Loucy (cell line): ENCODE measurements at regions not wholly inside any gene's neighbourhood (a gene's known extent, or its start where the extent isn't known, plus 50 kb on each side); places are given as distances from the start of the nearest gene placed in this dataset.

Experiments
- H2AFZ ChIP-seq: fragments of 200-600 bp; sonication (generic); 2 replicates; pipeline ENCODE4 v1.6.0; 2016; ENCODE audit warnings: antibody characterized with exemption, mild to moderate bottlenecking, low read length, moderate library complexity
- H3F3A ChIP-seq: fragments of 200-600 bp; 2 replicates; pipeline ENCODE4 v1.6.0; 2016; ENCODE audit warnings: antibody characterized with exemption, low read depth, mild to moderate bottlenecking
- H3K27me3 ChIP-seq: fragments of 200-600 bp; sonication (generic); 2 replicates; pipeline ENCODE4 v1.6.1; 2014; ENCODE audit warnings: low read length, mild to moderate bottlenecking; ENCODE audit not compliant: insufficient read depth, poor library complexity, severe bottlenecking
- H3K36me3 ChIP-seq: fragments of 200-600 bp; sonication (generic); 2 replicates; pipeline ENCODE4 v1.6.1; 2016; ENCODE audit warnings: low read length; ENCODE audit not compliant: insufficient read depth
- H3K4me1 ChIP-seq: fragments of 200-600 bp; sonication (generic); 2 replicates; pipeline ENCODE4 v1.5.1; 2014; ENCODE audit warnings: low read length, mild to moderate bottlenecking; ENCODE audit not compliant: insufficient read depth, poor library complexity, severe bottlenecking
- H3K4me2 ChIP-seq: fragments of 200-600 bp; sonication (generic); 2 replicates; pipeline ENCODE4 v1.6.0; 2014; ENCODE audit warnings: antibody characterized with exemption, low read length, low read depth, mild to moderate bottlenecking; ENCODE audit not compliant: poor library complexity, severe bottlenecking
- H3K4me3 ChIP-seq: fragments of 200-600 bp; sonication (generic); 2 replicates; pipeline ENCODE4 v1.5.1; 2014; ENCODE audit warnings: low read length, mild to moderate bottlenecking, mixed read lengths; ENCODE audit not compliant: poor library complexity, severe bottlenecking
- H3K79me2 ChIP-seq: fragments of 200-600 bp; sonication (generic); 2 replicates; pipeline ENCODE4 v1.6.1; 2014; ENCODE audit warnings: low read length; ENCODE audit not compliant: insufficient read depth
- H3K9ac ChIP-seq: fragments of 200-600 bp; sonication (generic); 2 replicates; pipeline ENCODE4 v1.6.0; 2014; ENCODE audit warnings: mild to moderate bottlenecking, low read depth, low read length, moderate library complexity; ENCODE audit not compliant: poor library complexity, severe bottlenecking
- H3K9me2 ChIP-seq: fragments of 200-600 bp; sonication (generic); replicated peaks from 2 replicates; pipeline ENCODE4 v1.6.1; 2016; ENCODE audit warnings: low read depth, low read length, mixed read lengths
- H3K9me3 ChIP-seq: fragments of 200-600 bp; sonication (generic); 2 replicates; pipeline ENCODE4 v1.6.1; 2014; ENCODE audit warnings: mild to moderate bottlenecking, antibody characterized with exemption, low read length, low read depth; ENCODE audit not compliant: insufficient read depth
- H4K20me1 ChIP-seq: fragments of 200-600 bp; sonication (generic); 2 replicates; pipeline ENCODE4 v1.6.0; 2014; ENCODE audit warnings: antibody characterized with exemption, low read length, mild to moderate bottlenecking; ENCODE audit not compliant: insufficient read depth, poor library complexity, severe bottlenecking
- CTCF ChIP-seq: fragments of 200-600 bp; sonication (generic); conservative IDR thresholded peaks from 2 replicates; pipeline ENCODE4 v1.5.1; 2014; ENCODE audit warnings: mild to moderate bottlenecking, antibody characterized with exemption, low read length
- EZH2phosphoT487 ChIP-seq: fragments of 200-600 bp; IDR thresholded peaks from 2 replicates; pipeline ENCODE4 v1.6.1; 2018; ENCODE audit warnings: antibody characterized with exemption, mild to moderate bottlenecking, moderate library complexity, borderline replicate concordance

DNA sequence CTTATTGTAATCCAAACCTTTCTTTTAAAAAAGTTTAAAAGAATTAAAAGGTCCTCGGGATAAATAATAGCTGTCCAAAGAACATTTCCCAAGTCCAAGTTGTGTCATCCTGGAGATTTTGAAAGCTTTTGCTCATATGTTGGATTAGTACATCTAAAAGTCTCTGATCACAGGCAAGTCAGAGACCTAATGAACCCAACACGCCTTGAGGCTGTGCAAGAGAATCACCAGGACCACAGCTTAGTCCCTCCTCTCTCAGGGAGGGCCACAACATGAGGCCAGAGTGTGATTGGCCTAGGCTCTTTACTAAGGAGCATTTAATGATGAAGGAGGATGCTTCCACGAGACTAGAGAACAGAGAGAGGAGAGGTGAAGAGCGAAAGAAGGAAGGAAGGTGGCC is 98.7 kb upstream of the OR5AK2 start:
- Histone ChIP-seq H3K9ac (no peak overlapping the region), H3K9me2 (no peaks in the 10 kb centered on the region), H3K27me3 (no peaks in the 10 kb centered on the region), H3K36me3 (no peaks in the 10 kb centered on the region), H2AFZ (no peak overlapping the region), H3K4me2 (no peak overlapping the region), H3K4me3 (no peak overlapping the region), H4K20me1 (no peaks in the 10 kb centered on the region), H3K79me2 (no peaks in the 10 kb centered on the region), H3F3A (no peaks in the 10 kb centered on the region), H3K9me3 (no peaks in the 10 kb centered on the region), H3K4me1 (no peaks in the 10 kb centered on the region)
- TF ChIP-seq EZH2phosphoT487 (no peak), CTCF (no peak)

- Histone ChIP-seq H3K4me3 (no peak overlapping the region), H4K20me1 (no peaks in the 10 kb centered on the region), H3K36me3 (no peaks in the 10 kb centered on the region), H3K27me3 (no peaks in the 10 kb centered on the region), H3K4me2 (no peak overlapping the region), H3F3A (no peaks in the 10 kb centered on the region), H2AFZ (no peak overlapping the region), H3K9ac (no peak overlapping the region), H3K4me1 (no peaks in the 10 kb centered on the region), H3K9me3 (no peaks in the 10 kb centered on the region), H3K79me2 (no peaks in the 10 kb centered on the region), H3K9me2 (no peaks in the 10 kb centered on the region)
- TF ChIP-seq CTCF (no peak), EZH2phosphoT487 (no peak)
Observed at GRCh38 chr11:56887940-56888339, 100.8 kb upstream of the OR5AK2 start.

DNA sequence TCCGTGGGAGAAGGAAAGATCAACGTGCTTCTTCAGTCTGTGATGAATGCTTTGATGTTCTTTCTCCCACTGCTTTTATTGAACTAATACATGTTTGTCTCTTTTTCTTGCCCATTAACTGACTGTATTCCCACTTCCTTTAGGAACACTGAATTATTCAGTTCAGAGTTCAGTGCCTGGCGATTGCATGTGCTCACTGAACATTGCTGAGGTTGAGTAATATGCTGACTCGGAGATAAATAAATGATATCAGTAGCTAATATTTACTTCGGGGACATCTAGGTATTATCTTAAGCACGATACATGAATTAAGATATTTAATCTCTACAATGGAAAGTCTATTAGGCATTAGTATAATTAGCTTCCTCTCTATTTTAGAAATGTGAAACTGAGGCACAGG is 102.3 kb upstream of the OR5AK2 start:
- TF ChIP-seq CTCF = no peak
- TF ChIP-seq EZH2phosphoT487 = no peak
- Histone ChIP-seq H3K79me2 (no peaks in the 10 kb centered on the region), H4K20me1 (no peaks in the 10 kb centered on the region), H3K4me3 (no peak overlapping the region), H3K36me3 (no peaks in the 10 kb centered on the region), H3K4me2 (no peak overlapping the region), H2AFZ (no peak overlapping the region), H3K9me2 (no peaks in the 10 kb centered on the region), H3F3A (no peaks in the 10 kb centered on the region), H3K4me1 (no peaks in the 10 kb centered on the region), H3K9ac (no peak overlapping the region), H3K9me3 (no peaks in the 10 kb centered on the region), H3K27me3 (no peaks in the 10 kb centered on the region)
